Esophagus squamous epithelium (tissue), 5 donors: ENCODE measurements at regions not wholly inside any gene's neighbourhood (a gene's known extent, or its start where the extent isn't known, plus 50 kb on each side); places are given as distances from the start of the nearest gene placed in this dataset.

Source experiments
- DNase-seq: peaks from one replicate; lab custom pipeline; 2025; lab: John Stamatoyannopoulos, UW
- H3K27ac ChIP-seq, 4 donors: fragments of 200-600 bp; sonication (generic); one replicate each; pipeline ENCODE4 v1.5.1; 2016 to 2019; ENCODE audit warnings: mild to moderate bottlenecking in 1 of 4
- H3K27me3 ChIP-seq, 4 donors: fragments of 200-600 bp; sonication (generic); 1 replicate in 3 of 4; 2 replicates in 1 of 4; pipeline versions ENCODE4 v1.5.1 to v1.6.0; 2017 to 2021; ENCODE audit warnings: antibody characterized with exemption in 1 of 4
- H3K36me3 ChIP-seq, 3 donors: fragments of 200-600 bp; sonication (generic); one replicate each; pipeline ENCODE4 v1.5.1; 2016 to 2019
- H3K4me1 ChIP-seq, 3 donors: fragments of 200-600 bp; sonication (generic); one replicate each; pipeline ENCODE4 v1.5.1; 2017 to 2019
- H3K4me3 ChIP-seq, 4 donors: fragments of 200-600 bp; sonication (generic); 1 replicate in 3 of 4; 2 replicates in 1 of 4; pipeline ENCODE4 v1.5.1; 2016 to 2019; ENCODE audit warnings: mild to moderate bottlenecking in 2 of 4, moderate library complexity in 1 of 4
- H3K9me3 ChIP-seq, 3 donors: fragments of 200-600 bp; sonication (generic); one replicate each; pipeline ENCODE4 v1.5.1; 2016 to 2019
- CTCF ChIP-seq, 6 experiments: fragments of 450-650 bp in 4 of 6; fragments of 200-600 bp in 2 of 6; sonication (generic) in 2 of 6; IDR thresholded peaks; one replicate each; pipeline ENCODE4 v1.5.1; 2016 to 2019; ENCODE audit warnings: antibody characterized with exemption in 6 of 6, mild to moderate bottlenecking in 4 of 6, moderate library complexity in 4 of 6
- POLR2A ChIP-seq, 4 donors: fragments of 450-650 bp; IDR thresholded peaks; one replicate each; pipeline ENCODE4 v1.6.1; 2017; ENCODE audit warnings: antibody characterized with exemption in 4 of 4, mild to moderate bottlenecking in 4 of 4, moderate library complexity in 3 of 4
- WGBS, 2 donors: methylation state at CpG; one replicate each; pipeline ENCODE4 v1.1.5; 2018; 5-methylcytosine and 5-hydroxymethylcytosine counted together
- intact Hi-C: fragments of 100-400 bp; cut with DNase I; formaldehyde crosslinking; loops from one replicate; pipeline ENCODE4 v1.15.0; 2022
- donor health status: DM: yes; HTN: yes; CAD: no.

GRCh38 chr5:67516948-67517565 lies 320.5 kb upstream of the CD180 start:
- H3K4me1 ChIP-seq: no peaks in the 10 kb centered on the region
- H3K4me3 ChIP-seq: no peak overlapping the region
- no peak for DNase-seq
- no peak overlapping the region for H3K27ac ChIP-seq
- TF ChIP-seq POLR2A (IDR thresholded peaks at IDR 0.05): no peak
- TF ChIP-seq CTCF (IDR thresholded peaks at IDR 0.05): no peak
- no peaks in the 10 kb centered on the region for H3K27me3 ChIP-seq
- intact Hi-C loops: no loop called here
- no peaks in the 10 kb centered on the region for H3K9me3 ChIP-seq
- WGBS, 2 donors: 59 to 70% methylated on average over 6 of the region's 6 CpGs
- H3K36me3 ChIP-seq: no peaks in the 10 kb centered on the region

- no peak overlapping the region for H3K27ac ChIP-seq
- H3K4me3 ChIP-seq: no peak overlapping the region
- no peak for DNase-seq
- intact Hi-C loops: no loop called here
- H3K36me3 ChIP-seq: no peaks in the 10 kb centered on the region
- no peaks in the 10 kb centered on the region for H3K4me1 ChIP-seq
- H3K27me3 ChIP-seq: no peaks in the 10 kb centered on the region
- WGBS, 2 donors: 76 to 89% methylated on average over 2 of the region's 2 CpGs
- no peaks in the 10 kb centered on the region for H3K9me3 ChIP-seq
- TF ChIP-seq CTCF (IDR thresholded peaks at IDR 0.05) (no peak), POLR2A (IDR thresholded peaks at IDR 0.05) (no peak)
Measured at GRCh38 chr5:67515762-67516161, 319.2 kb upstream of the CD180 start.

GRCh38 chr5:67515020-67515689 lies 318.6 kb upstream of the CD180 start:
- WGBS, 2 donors: 85 to 86% methylated on average over 7 of the region's 7 CpGs

GRCh38 chr5:67512758-67513157 lies 316.2 kb upstream of the CD180 start:
- no peaks in the 10 kb centered on the region for H3K9me3 ChIP-seq
- no peak overlapping the region for H3K4me3 ChIP-seq
- no peaks in the 10 kb centered on the region for H3K4me1 ChIP-seq
- 74 to 84% methylated on average over 1 of the region's 1 CpG for WGBS, 2 donors
- H3K36me3 ChIP-seq: no peaks in the 10 kb centered on the region
- H3K27ac ChIP-seq: no peak overlapping the region
- H3K27me3 ChIP-seq: no peaks in the 10 kb centered on the region
- no peak for TF ChIP-seq CTCF (IDR thresholded peaks at IDR 0.05)
- TF ChIP-seq POLR2A (IDR thresholded peaks at IDR 0.05): no peak
- intact Hi-C loops: no loop called here
- no peak for DNase-seq

More at GRCh38 chr5:67515020-67515689, 318.6 kb upstream of the CD180 start:
- H3K9me3 ChIP-seq: no peaks in the 10 kb centered on the region
- H3K27me3 ChIP-seq: no peaks in the 10 kb centered on the region
- no peak for DNase-seq
- intact Hi-C loops: no loop called here
- no peak overlapping the region for H3K4me3 ChIP-seq
- no peak overlapping the region for H3K27ac ChIP-seq
- H3K36me3 ChIP-seq: no peaks in the 10 kb centered on the region
- no peaks in the 10 kb centered on the region for H3K4me1 ChIP-seq
- TF ChIP-seq POLR2A (IDR thresholded peaks at IDR 0.05): no peak
- no peak for TF ChIP-seq CTCF (IDR thresholded peaks at IDR 0.05)

GRCh38 chr5:67511911-67512310 lies 315.3 kb upstream of the CD180 start:
- Histone ChIP-seq H3K4me1 (no peaks in the 10 kb centered on the region), H3K27me3 (no peaks in the 10 kb centered on the region), H3K36me3 (no peaks in the 10 kb centered on the region), H3K27ac (no peak overlapping the region), H3K4me3 (no peak overlapping the region), H3K9me3 (no peaks in the 10 kb centered on the region)
- no peak for TF ChIP-seq POLR2A (IDR thresholded peaks at IDR 0.05)
- no peak for TF ChIP-seq CTCF (IDR thresholded peaks at IDR 0.05)
- WGBS, 2 donors: 19 to 50% methylated on average over 1 of the region's 1 CpG
- DNase-seq: no peak
- intact Hi-C loops: no loop called here
